Loucy (cell line): ENCODE measurements at regions not wholly inside any gene's neighbourhood (a gene's known extent, or its start where the extent isn't known, plus 50 kb on each side); places are given as distances from the start of the nearest gene placed in this dataset.

Source experiments
- H2AFZ ChIP-seq: fragments of 200-600 bp; sonication (generic); 2 replicates; pipeline ENCODE4 v1.6.0; 2016; ENCODE audit warnings: antibody characterized with exemption, mild to moderate bottlenecking, low read length, moderate library complexity
- H3F3A ChIP-seq: fragments of 200-600 bp; 2 replicates; pipeline ENCODE4 v1.6.0; 2016; ENCODE audit warnings: antibody characterized with exemption, low read depth, mild to moderate bottlenecking
- H3K27me3 ChIP-seq: fragments of 200-600 bp; sonication (generic); 2 replicates; pipeline ENCODE4 v1.6.1; 2014; ENCODE audit warnings: low read length, mild to moderate bottlenecking; ENCODE audit not compliant: insufficient read depth, poor library complexity, severe bottlenecking
- H3K36me3 ChIP-seq: fragments of 200-600 bp; sonication (generic); 2 replicates; pipeline ENCODE4 v1.6.1; 2016; ENCODE audit warnings: low read length; ENCODE audit not compliant: insufficient read depth
- H3K4me1 ChIP-seq: fragments of 200-600 bp; sonication (generic); 2 replicates; pipeline ENCODE4 v1.5.1; 2014; ENCODE audit warnings: low read length, mild to moderate bottlenecking; ENCODE audit not compliant: insufficient read depth, poor library complexity, severe bottlenecking
- H3K4me2 ChIP-seq: fragments of 200-600 bp; sonication (generic); 2 replicates; pipeline ENCODE4 v1.6.0; 2014; ENCODE audit warnings: antibody characterized with exemption, low read length, low read depth, mild to moderate bottlenecking; ENCODE audit not compliant: poor library complexity, severe bottlenecking
- H3K4me3 ChIP-seq: fragments of 200-600 bp; sonication (generic); 2 replicates; pipeline ENCODE4 v1.5.1; 2014; ENCODE audit warnings: low read length, mild to moderate bottlenecking, mixed read lengths; ENCODE audit not compliant: poor library complexity, severe bottlenecking
- H3K79me2 ChIP-seq: fragments of 200-600 bp; sonication (generic); 2 replicates; pipeline ENCODE4 v1.6.1; 2014; ENCODE audit warnings: low read length; ENCODE audit not compliant: insufficient read depth
- H3K9ac ChIP-seq: fragments of 200-600 bp; sonication (generic); 2 replicates; pipeline ENCODE4 v1.6.0; 2014; ENCODE audit warnings: mild to moderate bottlenecking, low read depth, low read length, moderate library complexity; ENCODE audit not compliant: poor library complexity, severe bottlenecking
- H3K9me2 ChIP-seq: fragments of 200-600 bp; sonication (generic); replicated peaks from 2 replicates; pipeline ENCODE4 v1.6.1; 2016; ENCODE audit warnings: low read depth, low read length, mixed read lengths
- H3K9me3 ChIP-seq: fragments of 200-600 bp; sonication (generic); 2 replicates; pipeline ENCODE4 v1.6.1; 2014; ENCODE audit warnings: mild to moderate bottlenecking, antibody characterized with exemption, low read length, low read depth; ENCODE audit not compliant: insufficient read depth
- H4K20me1 ChIP-seq: fragments of 200-600 bp; sonication (generic); 2 replicates; pipeline ENCODE4 v1.6.0; 2014; ENCODE audit warnings: antibody characterized with exemption, low read length, mild to moderate bottlenecking; ENCODE audit not compliant: insufficient read depth, poor library complexity, severe bottlenecking
- CTCF ChIP-seq: fragments of 200-600 bp; sonication (generic); conservative IDR thresholded peaks from 2 replicates; pipeline ENCODE4 v1.5.1; 2014; ENCODE audit warnings: mild to moderate bottlenecking, antibody characterized with exemption, low read length
- EZH2phosphoT487 ChIP-seq: fragments of 200-600 bp; IDR thresholded peaks from 2 replicates; pipeline ENCODE4 v1.6.1; 2018; ENCODE audit warnings: antibody characterized with exemption, mild to moderate bottlenecking, moderate library complexity, borderline replicate concordance

GRCh38 chr11:80414181-80415165 is 973.6 kb upstream of the TENM4 start:
- Histone ChIP-seq H3K9me2 (no peaks in the 10 kb centered on the region), H3K4me1 (no peaks in the 10 kb centered on the region), H3K4me2 (no peak overlapping the region), H3K9me3 (no peaks in the 10 kb centered on the region), H3K79me2 (no peaks in the 10 kb centered on the region), H3F3A (no peaks in the 10 kb centered on the region), H3K36me3 (no peaks in the 10 kb centered on the region), H2AFZ (no peak overlapping the region), H4K20me1 (no peaks in the 10 kb centered on the region), H3K27me3 (no peaks in the 10 kb centered on the region), H3K9ac (no peak overlapping the region), H3K4me3 (no peak overlapping the region)
- TF ChIP-seq CTCF, result no peak
- no peak for TF ChIP-seq EZH2phosphoT487

GRCh38 chr11:80412604-80413003 is 971.8 kb upstream of the TENM4 start:
- Histone ChIP-seq H4K20me1 (no peaks in the 10 kb centered on the region), H3K9me3 (no peaks in the 10 kb centered on the region), H3K4me2 (no peak overlapping the region), H3K9ac (no peak overlapping the region), H3K27me3 (no peaks in the 10 kb centered on the region), H3K4me3 (no peak overlapping the region), H3K4me1 (no peaks in the 10 kb centered on the region), H2AFZ (no peak overlapping the region), H3K36me3 (no peaks in the 10 kb centered on the region), H3F3A (no peaks in the 10 kb centered on the region), H3K79me2 (no peaks in the 10 kb centered on the region), H3K9me2 (no peaks in the 10 kb centered on the region)
- TF ChIP-seq CTCF, result no peak
- TF ChIP-seq EZH2phosphoT487, result no peak

GRCh38 chr11:80393210-80393609 is 952.4 kb upstream of the TENM4 start:
- Histone ChIP-seq H3K36me3 (no peaks in the 10 kb centered on the region), H3F3A (no peaks in the 10 kb centered on the region), H3K4me2 (no peak overlapping the region), H3K79me2 (no peaks in the 10 kb centered on the region), H3K4me1 (no peaks in the 10 kb centered on the region), H3K9me3 (no peaks in the 10 kb centered on the region), H2AFZ (no peak overlapping the region), H4K20me1 (no peaks in the 10 kb centered on the region), H3K9me2 (no peaks in the 10 kb centered on the region), H3K4me3 (no peak overlapping the region), H3K27me3 (no peaks in the 10 kb centered on the region), H3K9ac (no peak overlapping the region)
- TF ChIP-seq EZH2phosphoT487 (no peak), CTCF (no peak)
